ENCODE measurements at regions not wholly inside any gene's neighbourhood (a gene's known extent, or its start where the extent isn't known, plus 50 kb on each side); places are given as distances from the start of the nearest gene placed in this dataset.

DNA sequence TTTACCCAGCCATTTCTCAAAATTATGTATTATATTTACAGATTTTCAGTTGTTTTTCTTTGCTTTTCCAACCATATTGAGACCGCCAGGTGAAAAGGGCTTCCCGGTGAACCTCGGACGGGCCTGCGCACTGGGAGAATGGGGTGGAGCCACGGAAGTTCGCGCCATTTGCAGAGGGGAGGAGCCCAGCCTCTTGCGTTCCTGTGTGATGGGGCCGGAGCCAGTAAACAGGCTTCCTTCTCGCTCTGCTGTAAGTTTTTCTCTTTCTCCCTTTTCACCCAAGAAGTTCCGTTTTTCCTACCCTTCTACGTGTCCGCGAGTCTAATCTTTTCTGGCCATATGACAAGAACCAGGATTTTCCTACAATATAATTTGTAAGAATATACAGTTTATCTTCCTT is 1108.8 kb upstream of the SEL1L start:
- H3K36me3 ChIP-seq (ENCODE audit: insufficient read depth, low read length), result no peaks in the 10 kb centered on the region
- H3K4me2 ChIP-seq (ENCODE audit: low read depth, low read length, poor library complexity, severe bottlenecking), result no peak overlapping the region
- no peaks in the 10 kb centered on the region for H3K79me2 ChIP-seq (ENCODE audit: low read length)
- H3K27me3 ChIP-seq (ENCODE audit: low read length), result no peaks in the 10 kb centered on the region
- H3K9ac ChIP-seq (ENCODE audit: low read length), result no peak overlapping the region
- H3K27ac ChIP-seq (ENCODE audit: low read length), result no peak overlapping the region
- peaks cover 74% of the 10 kb centered on the region for H3K9me3 ChIP-seq (ENCODE audit: low read length)
- H4K20me1 ChIP-seq (ENCODE audit: insufficient read depth, low read depth, low read length), result no peaks in the 10 kb centered on the region
- no peaks in the 10 kb centered on the region for H3K9me2 ChIP-seq (replicated peaks; ENCODE audit: insufficient read depth, low read length)
- H3K4me3 ChIP-seq (ENCODE audit: low read length), result no peak overlapping the region
- no peaks in the 10 kb centered on the region for H3K4me1 ChIP-seq (ENCODE audit: low read length)
- DNase-seq, result no peak
- no peak overlapping the region for H2AFZ ChIP-seq (ENCODE audit: low read length)

DNA sequence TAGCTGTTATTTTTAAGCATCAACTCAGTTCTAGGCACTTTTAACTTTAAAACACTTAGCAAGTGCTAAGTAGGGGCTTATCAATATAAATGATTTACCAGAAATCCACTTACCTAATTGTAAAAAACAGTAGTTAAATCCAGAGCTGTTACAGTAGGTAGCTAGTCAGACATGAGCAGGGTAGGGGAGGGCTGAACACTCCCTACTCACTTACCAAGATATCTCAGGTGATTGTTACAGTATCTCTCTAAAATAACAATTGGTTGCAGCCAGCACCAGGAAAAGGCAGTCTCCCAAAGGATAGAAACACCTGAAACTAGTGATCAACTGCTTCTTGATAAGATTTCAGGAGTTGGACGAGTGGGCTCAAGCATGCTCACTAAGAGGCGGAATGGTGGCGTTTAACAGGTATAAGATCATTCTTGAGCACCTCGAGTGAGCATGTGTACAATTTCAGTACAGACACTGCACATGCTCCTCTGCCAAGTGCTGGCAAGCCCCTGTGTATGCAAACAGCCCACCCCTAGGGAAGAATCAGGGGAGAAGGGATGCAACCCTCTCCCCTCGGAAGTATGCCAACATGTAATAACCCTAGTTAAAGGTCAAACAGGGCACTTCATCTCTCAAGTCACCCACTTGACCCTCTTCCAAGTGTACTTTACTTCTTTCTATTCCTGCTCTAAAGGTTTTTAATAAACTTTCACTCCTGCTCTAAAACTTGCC is 1113.6 kb upstream of the SEL1L start:
- no peaks in the 10 kb centered on the region for H3K36me3 ChIP-seq (ENCODE audit: insufficient read depth, low read length)
- no peak overlapping the region for H3K27ac ChIP-seq (ENCODE audit: low read length)
- no peaks in the 10 kb centered on the region for H3K27me3 ChIP-seq (ENCODE audit: low read length)
- no peak overlapping the region for H3K9ac ChIP-seq (ENCODE audit: low read length)
- no peaks in the 10 kb centered on the region for H3K79me2 ChIP-seq (ENCODE audit: low read length)
- no peak for DNase-seq
- no peak overlapping the region for H3K4me2 ChIP-seq (ENCODE audit: low read depth, low read length, poor library complexity, severe bottlenecking)
- H2AFZ ChIP-seq (ENCODE audit: low read length), result no peak overlapping the region
- no peaks in the 10 kb centered on the region for H3K4me1 ChIP-seq (ENCODE audit: low read length)
- no peak overlapping the region for H3K4me3 ChIP-seq (ENCODE audit: low read length)
- H4K20me1 ChIP-seq (ENCODE audit: insufficient read depth, low read depth, low read length), result no peaks in the 10 kb centered on the region
- peaks cover 52% of the 10 kb centered on the region for H3K9me3 ChIP-seq (ENCODE audit: low read length)
- H3K9me2 ChIP-seq (replicated peaks; ENCODE audit: insufficient read depth, low read length), result no peaks in the 10 kb centered on the region

DNA sequence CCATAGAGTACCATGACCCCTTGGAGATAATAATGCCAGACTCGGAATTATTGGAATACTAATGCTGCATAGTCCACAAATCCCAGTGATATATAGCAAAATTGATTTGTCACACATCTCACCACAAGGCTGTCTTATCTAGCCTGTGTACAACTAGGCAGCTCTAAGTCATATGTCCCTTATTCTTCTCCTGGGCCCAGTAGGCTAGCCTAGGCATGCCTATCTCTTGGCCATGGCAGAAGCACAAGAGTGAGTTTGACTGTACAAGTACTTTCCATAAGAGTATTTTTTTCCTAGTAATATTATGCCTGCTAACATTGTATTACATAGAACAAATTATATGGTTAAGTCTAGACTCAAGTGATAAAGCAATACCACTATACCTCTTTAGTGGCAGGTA is 1122.1 kb upstream of the SEL1L start:
- H3K36me3 ChIP-seq (ENCODE audit: insufficient read depth, low read length), result no peaks in the 10 kb centered on the region
- H3K9me3 ChIP-seq (ENCODE audit: low read length), result peaks cover 34% of the 10 kb centered on the region
- no peak overlapping the region for H2AFZ ChIP-seq (ENCODE audit: low read length)
- H3K27me3 ChIP-seq (ENCODE audit: low read length), result no peaks in the 10 kb centered on the region
- no peaks in the 10 kb centered on the region for H3K79me2 ChIP-seq (ENCODE audit: low read length)
- no peak overlapping the region for H3K4me2 ChIP-seq (ENCODE audit: low read depth, low read length, poor library complexity, severe bottlenecking)
- no peaks in the 10 kb centered on the region for H3K9me2 ChIP-seq (replicated peaks; ENCODE audit: insufficient read depth, low read length)
- no peaks in the 10 kb centered on the region for H4K20me1 ChIP-seq (ENCODE audit: insufficient read depth, low read depth, low read length)
- H3K9ac ChIP-seq (ENCODE audit: low read length), result no peak overlapping the region
- no peak overlapping the region for H3K4me3 ChIP-seq (ENCODE audit: low read length)
- H3K27ac ChIP-seq (ENCODE audit: low read length), result no peak overlapping the region
- no peak for DNase-seq
- no peaks in the 10 kb centered on the region for H3K4me1 ChIP-seq (ENCODE audit: low read length)

DNA sequence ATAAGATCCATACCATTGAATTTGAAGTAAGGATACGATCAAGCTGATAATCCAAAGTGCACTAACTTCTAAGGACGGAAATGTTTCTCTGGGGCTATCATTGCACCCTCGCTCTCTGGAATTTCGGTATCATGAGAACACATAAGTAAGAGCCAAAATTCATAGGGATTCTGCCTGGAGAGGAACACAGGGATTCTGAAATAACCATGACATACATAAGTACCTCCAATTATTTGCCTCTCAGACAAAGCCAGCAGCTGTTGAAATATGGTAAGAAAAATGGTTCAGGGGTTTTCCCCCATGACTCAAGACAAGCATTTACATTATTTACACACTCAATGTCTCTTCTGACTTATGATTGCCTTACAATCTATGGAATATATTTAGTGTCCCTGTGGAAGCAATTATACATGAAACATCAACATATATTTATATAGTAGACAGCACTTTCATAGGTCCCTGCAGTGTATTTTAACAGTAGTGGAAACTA is 1123.6 kb upstream of the SEL1L start:
- H3K9me3 ChIP-seq (ENCODE audit: low read length), result peaks cover 37% of the 10 kb centered on the region
- no peaks in the 10 kb centered on the region for H3K27me3 ChIP-seq (ENCODE audit: low read length)
- no peak overlapping the region for H3K4me3 ChIP-seq (ENCODE audit: low read length)
- no peak for DNase-seq
- H4K20me1 ChIP-seq (ENCODE audit: insufficient read depth, low read depth, low read length), result no peaks in the 10 kb centered on the region
- H3K27ac ChIP-seq (ENCODE audit: low read length), result no peak overlapping the region
- H3K4me1 ChIP-seq (ENCODE audit: low read length), result no peaks in the 10 kb centered on the region
- H3K79me2 ChIP-seq (ENCODE audit: low read length), result no peaks in the 10 kb centered on the region
- H2AFZ ChIP-seq (ENCODE audit: low read length), result no peak overlapping the region
- no peak overlapping the region for H3K4me2 ChIP-seq (ENCODE audit: low read depth, low read length, poor library complexity, severe bottlenecking)
- H3K9me2 ChIP-seq (replicated peaks; ENCODE audit: insufficient read depth, low read length), result no peaks in the 10 kb centered on the region
- no peak overlapping the region for H3K9ac ChIP-seq (ENCODE audit: low read length)
- H3K36me3 ChIP-seq (ENCODE audit: insufficient read depth, low read length), result no peaks in the 10 kb centered on the region

DNA sequence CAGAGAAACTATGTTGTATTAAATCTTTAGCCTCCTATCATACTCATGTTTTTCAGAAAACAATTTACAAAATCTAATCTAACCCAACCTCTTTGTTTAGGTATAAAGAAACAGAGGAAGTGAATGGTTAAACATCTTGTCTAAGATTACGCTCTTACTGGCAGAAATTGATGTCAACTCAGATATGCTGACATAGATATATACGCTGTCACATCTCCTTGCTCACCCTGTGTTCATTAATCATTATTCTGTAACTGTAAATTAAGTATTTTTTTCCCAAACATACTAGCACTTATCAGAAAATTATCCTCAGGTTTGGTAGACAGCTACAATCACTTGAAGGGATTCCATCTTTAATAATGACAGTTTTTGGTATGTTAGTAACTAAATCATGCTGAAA is 1127.6 kb upstream of the SEL1L start:
- Histone ChIP-seq H3K9ac (ENCODE audit: low read length) (no peak overlapping the region), H2AFZ (ENCODE audit: low read length) (no peak overlapping the region), H3K4me2 (ENCODE audit: low read depth, low read length, poor library complexity, severe bottlenecking) (no peak overlapping the region), H3K27ac (ENCODE audit: low read length) (no peak overlapping the region), H3K79me2 (ENCODE audit: low read length) (no peaks in the 10 kb centered on the region), H3K36me3 (ENCODE audit: insufficient read depth, low read length) (no peaks in the 10 kb centered on the region), H3K9me2 (replicated peaks; ENCODE audit: insufficient read depth, low read length) (no peaks in the 10 kb centered on the region), H3K9me3 (ENCODE audit: low read length) (peaks cover 34% of the 10 kb centered on the region), H3K4me1 (ENCODE audit: low read length) (no peaks in the 10 kb centered on the region), H3K27me3 (ENCODE audit: low read length) (no peaks in the 10 kb centered on the region), H3K4me3 (ENCODE audit: low read length) (no peak overlapping the region), H4K20me1 (ENCODE audit: insufficient read depth, low read depth, low read length) (no peaks in the 10 kb centered on the region)
- DNase-seq, result no peak

DNA sequence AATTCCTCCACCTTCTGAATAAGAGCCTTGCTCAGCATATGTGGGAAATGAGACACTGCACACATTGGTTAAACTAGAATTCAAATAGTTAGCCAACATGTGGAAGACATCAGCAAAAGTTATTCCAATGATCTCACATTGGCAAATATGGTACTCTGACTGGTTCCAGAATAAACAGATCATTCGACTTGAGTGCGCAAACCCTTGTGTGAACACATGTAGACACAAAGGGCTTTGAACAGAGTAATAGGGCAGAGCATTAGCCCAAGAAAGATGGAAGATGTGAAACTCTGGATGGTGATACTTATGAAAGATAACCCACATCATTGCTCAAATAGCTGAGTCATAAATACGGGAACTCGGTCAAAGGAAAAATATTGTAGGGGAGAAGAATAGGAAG is 1133.4 kb upstream of the SEL1L start:
- Histone ChIP-seq H4K20me1 (ENCODE audit: insufficient read depth, low read depth, low read length) (no peaks in the 10 kb centered on the region), H2AFZ (ENCODE audit: low read length) (no peak overlapping the region), H3K9ac (ENCODE audit: low read length) (no peak overlapping the region), H3K9me2 (replicated peaks; ENCODE audit: insufficient read depth, low read length) (no peaks in the 10 kb centered on the region), H3K9me3 (ENCODE audit: low read length) (peaks cover 49% of the 10 kb centered on the region), H3K27ac (ENCODE audit: low read length) (no peak overlapping the region), H3K27me3 (ENCODE audit: low read length) (no peaks in the 10 kb centered on the region), H3K36me3 (ENCODE audit: insufficient read depth, low read length) (no peaks in the 10 kb centered on the region), H3K79me2 (ENCODE audit: low read length) (no peaks in the 10 kb centered on the region), H3K4me2 (ENCODE audit: low read depth, low read length, poor library complexity, severe bottlenecking) (no peak overlapping the region), H3K4me3 (ENCODE audit: low read length) (no peak overlapping the region), H3K4me1 (ENCODE audit: low read length) (no peaks in the 10 kb centered on the region)
- DNase-seq, result no peak

DNA sequence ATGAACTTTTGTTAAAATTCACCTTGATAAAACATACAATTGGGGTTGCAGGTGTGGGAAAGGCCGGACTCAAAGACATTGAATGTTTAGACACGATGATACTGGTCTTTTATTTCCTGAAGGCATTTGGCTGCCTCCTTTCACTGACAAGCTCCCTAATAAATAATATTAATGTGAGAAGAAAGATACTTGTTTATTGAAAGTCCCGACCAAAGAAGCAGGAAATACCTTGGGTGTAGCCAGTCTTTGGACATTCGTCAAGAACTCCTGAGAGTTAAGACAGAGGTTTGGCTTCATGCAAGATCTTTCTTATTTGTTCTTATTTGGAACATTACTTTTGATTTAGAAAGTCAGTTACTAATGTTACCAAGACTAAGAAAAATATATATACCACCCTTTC is 1133.8 kb upstream of the SEL1L start:
- H3K79me2 ChIP-seq (ENCODE audit: low read length), result no peaks in the 10 kb centered on the region
- H3K27ac ChIP-seq (ENCODE audit: low read length), result no peak overlapping the region
- H3K9me3 ChIP-seq (ENCODE audit: low read length), result peaks cover 49% of the 10 kb centered on the region
- H3K36me3 ChIP-seq (ENCODE audit: insufficient read depth, low read length), result no peaks in the 10 kb centered on the region
- no peak overlapping the region for H3K9ac ChIP-seq (ENCODE audit: low read length)
- H3K4me1 ChIP-seq (ENCODE audit: low read length), result no peaks in the 10 kb centered on the region
- H3K27me3 ChIP-seq (ENCODE audit: low read length), result no peaks in the 10 kb centered on the region
- no peak overlapping the region for H3K4me3 ChIP-seq (ENCODE audit: low read length)
- DNase-seq, result no peak
- H3K9me2 ChIP-seq (replicated peaks; ENCODE audit: insufficient read depth, low read length), result no peaks in the 10 kb centered on the region
- H2AFZ ChIP-seq (ENCODE audit: low read length), result no peak overlapping the region
- H3K4me2 ChIP-seq (ENCODE audit: low read depth, low read length, poor library complexity, severe bottlenecking), result no peak overlapping the region
- no peaks in the 10 kb centered on the region for H4K20me1 ChIP-seq (ENCODE audit: insufficient read depth, low read depth, low read length)

DNA sequence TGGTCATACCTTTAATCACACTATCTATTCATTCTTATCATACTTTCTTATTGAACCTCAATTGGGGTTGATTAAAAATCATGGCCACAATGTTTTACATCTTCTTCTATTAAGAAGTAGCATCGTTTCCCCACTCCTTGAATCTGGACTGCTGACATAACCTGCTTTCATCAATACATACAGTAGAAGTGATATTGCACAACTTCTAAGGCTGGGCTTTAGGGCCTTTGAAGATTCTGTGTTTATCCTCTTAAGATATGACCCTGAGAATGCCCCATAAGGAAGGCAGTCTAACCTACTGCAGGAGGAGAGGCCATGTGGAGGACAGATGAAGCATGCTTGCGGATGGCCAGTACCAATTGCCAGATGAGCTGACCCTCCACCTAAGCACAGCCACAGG is 1142.8 kb upstream of the SEL1L start:
- no peaks in the 10 kb centered on the region for H3K79me2 ChIP-seq (ENCODE audit: low read length)
- no peak overlapping the region for H3K4me3 ChIP-seq (ENCODE audit: low read length)
- DNase-seq, result no peak
- peaks cover 15% of the 10 kb centered on the region for H3K9me3 ChIP-seq (ENCODE audit: low read length)
- no peaks in the 10 kb centered on the region for H3K4me1 ChIP-seq (ENCODE audit: low read length)
- H3K9ac ChIP-seq (ENCODE audit: low read length), result no peak overlapping the region
- no peak overlapping the region for H2AFZ ChIP-seq (ENCODE audit: low read length)
- no peak overlapping the region for H3K4me2 ChIP-seq (ENCODE audit: low read depth, low read length, poor library complexity, severe bottlenecking)
- no peaks in the 10 kb centered on the region for H3K36me3 ChIP-seq (ENCODE audit: insufficient read depth, low read length)
- no peaks in the 10 kb centered on the region for H3K9me2 ChIP-seq (replicated peaks; ENCODE audit: insufficient read depth, low read length)
- no peaks in the 10 kb centered on the region for H4K20me1 ChIP-seq (ENCODE audit: insufficient read depth, low read depth, low read length)
- H3K27me3 ChIP-seq (ENCODE audit: low read length), result no peaks in the 10 kb centered on the region
- no peak overlapping the region for H3K27ac ChIP-seq (ENCODE audit: low read length)
